ENCODE measurements at regions not wholly inside any gene's neighbourhood (a gene's known extent, or its start where the extent isn't known, plus 50 kb on each side); places are given as distances from the start of the nearest gene placed in this dataset.

GRCh38 chr10:29922226-29922625, 137.2 kb downstream of the JCAD start:
- no peak for TF ChIP-seq EZH2 (IDR thresholded peaks at IDR 0.05)
- TF ChIP-seq POLR2AphosphoS5 (IDR thresholded peaks at IDR 0.05; ENCODE audit: borderline replicate concordance, low read depth, low read length), result no peak

All from SK-N-MC (cell line).